Adrenal gland (tissue), 5 donors: ENCODE measurements at regions not wholly inside any gene's neighbourhood (a gene's known extent, or its start where the extent isn't known, plus 50 kb on each side); places are given as distances from the start of the nearest gene placed in this dataset.

ENCODE experiments used
- POLR2A ChIP-seq, 2 donors: fragments of 450-650 bp; IDR thresholded peaks; one replicate each; pipeline ENCODE4 v1.6.1; 2017; ENCODE audit warnings: antibody characterized with exemption in 2 of 2, mild to moderate bottlenecking in 2 of 2, moderate library complexity in 1 of 2
- TF ChIP-seq, protein P1 (sequence below), 6 experiments: fragments of 450-650 bp in 4 of 6; fragments of 200-600 bp in 2 of 6; sonication (generic) in 1 of 6; IDR thresholded peaks; 1 replicate in 5 of 6; 2 replicates in 1 of 6; pipeline versions ENCODE4 v1.5.1 to v1.8.0; 2016 to 2021; ENCODE audit warnings: antibody characterized with exemption in 6 of 6, mild to moderate bottlenecking in 2 of 6, moderate library complexity in 1 of 6
- donor health status: DM: no; HTN: no; CAD: no.

- TF ChIP-seq POLR2A (IDR thresholded peaks at IDR 0.05) = no peak
- TF ChIP-seq, protein P1, sequence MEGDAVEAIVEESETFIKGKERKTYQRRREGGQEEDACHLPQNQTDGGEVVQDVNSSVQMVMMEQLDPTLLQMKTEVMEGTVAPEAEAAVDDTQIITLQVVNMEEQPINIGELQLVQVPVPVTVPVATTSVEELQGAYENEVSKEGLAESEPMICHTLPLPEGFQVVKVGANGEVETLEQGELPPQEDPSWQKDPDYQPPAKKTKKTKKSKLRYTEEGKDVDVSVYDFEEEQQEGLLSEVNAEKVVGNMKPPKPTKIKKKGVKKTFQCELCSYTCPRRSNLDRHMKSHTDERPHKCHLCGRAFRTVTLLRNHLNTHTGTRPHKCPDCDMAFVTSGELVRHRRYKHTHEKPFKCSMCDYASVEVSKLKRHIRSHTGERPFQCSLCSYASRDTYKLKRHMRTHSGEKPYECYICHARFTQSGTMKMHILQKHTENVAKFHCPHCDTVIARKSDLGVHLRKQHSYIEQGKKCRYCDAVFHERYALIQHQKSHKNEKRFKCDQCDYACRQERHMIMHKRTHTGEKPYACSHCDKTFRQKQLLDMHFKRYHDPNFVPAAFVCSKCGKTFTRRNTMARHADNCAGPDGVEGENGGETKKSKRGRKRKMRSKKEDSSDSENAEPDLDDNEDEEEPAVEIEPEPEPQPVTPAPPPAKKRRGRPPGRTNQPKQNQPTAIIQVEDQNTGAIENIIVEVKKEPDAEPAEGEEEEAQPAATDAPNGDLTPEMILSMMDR (IDR thresholded peaks at IDR 0.05) = no peak
Measured at GRCh38 chr15:85935182-85935581, 140.5 kb upstream of the KLHL25 start.
